ENCODE measurements at regions not wholly inside any gene's neighbourhood (a gene's known extent, or its start where the extent isn't known, plus 50 kb on each side); places are given as distances from the start of the nearest gene placed in this dataset.

DNA sequence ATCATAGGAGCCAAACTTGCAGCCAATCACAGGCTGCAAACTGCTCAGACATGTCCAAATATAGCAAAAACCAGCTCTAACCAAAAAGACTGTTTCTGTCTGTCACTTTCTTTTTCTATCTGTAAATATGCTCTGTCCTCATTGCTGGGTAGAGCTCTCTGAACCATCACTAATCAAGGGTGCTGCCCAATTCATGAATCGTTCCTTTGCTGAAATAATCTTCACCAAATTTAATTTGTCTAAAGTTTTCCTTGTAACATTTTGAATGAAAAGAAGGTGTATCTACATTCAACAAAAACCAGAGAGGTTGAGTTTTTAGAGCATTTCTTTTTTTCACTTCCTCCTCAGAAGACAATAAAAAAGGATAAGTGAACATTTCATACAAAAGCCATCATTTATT is 1221.7 kb upstream of the ADGRL2 start:
- Histone ChIP-seq H3K9me2 (ENCODE audit: low read depth, low read length) (no peaks in the 10 kb centered on the region), H3F3A (ENCODE audit: insufficient read depth, low read length) (no peaks in the 10 kb centered on the region), H3K36me3 (ENCODE audit: insufficient read depth, low read length) (no peaks in the 10 kb centered on the region), H3K4me3 (ENCODE audit: low read depth, low read length, poor library complexity, severe bottlenecking) (no peak overlapping the region), H2AFZ (ENCODE audit: low read length) (no peak overlapping the region), H3K9me3 (ENCODE audit: low read length) (no peaks in the 10 kb centered on the region), H3K79me2 (ENCODE audit: insufficient read depth, low read length) (no peaks in the 10 kb centered on the region), H4K20me1 (ENCODE audit: insufficient read depth, low read length) (no peaks in the 10 kb centered on the region), H3K27ac (ENCODE audit: low read depth, low read length, poor library complexity, severe bottlenecking) (no peak overlapping the region), H3K4me2 (ENCODE audit: low read length) (no peak overlapping the region), H3K27me3 (ENCODE audit: insufficient read depth, low read length) (no peaks in the 10 kb centered on the region), H3K9ac (ENCODE audit: low read length) (no peak overlapping the region), H3K4me1 (ENCODE audit: insufficient read depth, low read length, severe bottlenecking) (no peaks in the 10 kb centered on the region)
- TF ChIP-seq, protein P1, sequence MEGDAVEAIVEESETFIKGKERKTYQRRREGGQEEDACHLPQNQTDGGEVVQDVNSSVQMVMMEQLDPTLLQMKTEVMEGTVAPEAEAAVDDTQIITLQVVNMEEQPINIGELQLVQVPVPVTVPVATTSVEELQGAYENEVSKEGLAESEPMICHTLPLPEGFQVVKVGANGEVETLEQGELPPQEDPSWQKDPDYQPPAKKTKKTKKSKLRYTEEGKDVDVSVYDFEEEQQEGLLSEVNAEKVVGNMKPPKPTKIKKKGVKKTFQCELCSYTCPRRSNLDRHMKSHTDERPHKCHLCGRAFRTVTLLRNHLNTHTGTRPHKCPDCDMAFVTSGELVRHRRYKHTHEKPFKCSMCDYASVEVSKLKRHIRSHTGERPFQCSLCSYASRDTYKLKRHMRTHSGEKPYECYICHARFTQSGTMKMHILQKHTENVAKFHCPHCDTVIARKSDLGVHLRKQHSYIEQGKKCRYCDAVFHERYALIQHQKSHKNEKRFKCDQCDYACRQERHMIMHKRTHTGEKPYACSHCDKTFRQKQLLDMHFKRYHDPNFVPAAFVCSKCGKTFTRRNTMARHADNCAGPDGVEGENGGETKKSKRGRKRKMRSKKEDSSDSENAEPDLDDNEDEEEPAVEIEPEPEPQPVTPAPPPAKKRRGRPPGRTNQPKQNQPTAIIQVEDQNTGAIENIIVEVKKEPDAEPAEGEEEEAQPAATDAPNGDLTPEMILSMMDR (IDR thresholded peaks at IDR 0.05; ENCODE audit: low read length): no peak
- TF ChIP-seq EZH2 (IDR thresholded peaks at IDR 0.05; ENCODE audit: borderline replicate concordance, low read length): no peak

DNA sequence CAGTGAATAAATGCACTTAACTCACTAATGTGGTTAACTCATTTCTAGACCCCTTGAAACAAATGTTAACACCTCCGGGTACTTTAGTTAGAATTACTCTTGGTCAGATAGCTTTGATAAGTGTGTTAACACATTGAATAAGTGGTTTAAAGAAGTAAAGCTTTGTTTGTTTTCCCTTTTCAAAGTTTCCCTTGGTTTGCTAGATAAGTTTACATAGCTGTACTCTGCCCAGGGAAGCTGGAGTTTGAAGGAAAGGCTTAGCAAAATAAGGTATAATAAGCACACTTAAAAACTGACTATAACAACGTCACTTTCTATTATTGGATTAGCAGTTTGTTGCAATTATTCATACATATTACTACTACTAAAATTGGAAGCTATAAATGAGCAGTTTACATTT is 1233.9 kb upstream of the ADGRL2 start:
- H3K9ac ChIP-seq (ENCODE audit: low read length): no peak overlapping the region
- no peak overlapping the region for H3K4me3 ChIP-seq (ENCODE audit: low read depth, low read length, poor library complexity, severe bottlenecking)
- no peak overlapping the region for H3K27ac ChIP-seq (ENCODE audit: low read depth, low read length, poor library complexity, severe bottlenecking)
- no peaks in the 10 kb centered on the region for H3K4me1 ChIP-seq (ENCODE audit: insufficient read depth, low read length, severe bottlenecking)
- H3K36me3 ChIP-seq (ENCODE audit: insufficient read depth, low read length): no peaks in the 10 kb centered on the region
- no peaks in the 10 kb centered on the region for H3K9me2 ChIP-seq (ENCODE audit: low read depth, low read length)
- H3K27me3 ChIP-seq (ENCODE audit: insufficient read depth, low read length): no peaks in the 10 kb centered on the region
- no peaks in the 10 kb centered on the region for H3K9me3 ChIP-seq (ENCODE audit: low read length)
- no peaks in the 10 kb centered on the region for H3F3A ChIP-seq (ENCODE audit: insufficient read depth, low read length)
- H3K79me2 ChIP-seq (ENCODE audit: insufficient read depth, low read length): no peaks in the 10 kb centered on the region
- no peaks in the 10 kb centered on the region for H4K20me1 ChIP-seq (ENCODE audit: insufficient read depth, low read length)
- no peak overlapping the region for H2AFZ ChIP-seq (ENCODE audit: low read length)
- no peak overlapping the region for H3K4me2 ChIP-seq (ENCODE audit: low read length)
- TF ChIP-seq, protein P1 (IDR thresholded peaks at IDR 0.05; ENCODE audit: low read length): no peak
- no peak for TF ChIP-seq EZH2 (IDR thresholded peaks at IDR 0.05; ENCODE audit: borderline replicate concordance, low read length)

DNA sequence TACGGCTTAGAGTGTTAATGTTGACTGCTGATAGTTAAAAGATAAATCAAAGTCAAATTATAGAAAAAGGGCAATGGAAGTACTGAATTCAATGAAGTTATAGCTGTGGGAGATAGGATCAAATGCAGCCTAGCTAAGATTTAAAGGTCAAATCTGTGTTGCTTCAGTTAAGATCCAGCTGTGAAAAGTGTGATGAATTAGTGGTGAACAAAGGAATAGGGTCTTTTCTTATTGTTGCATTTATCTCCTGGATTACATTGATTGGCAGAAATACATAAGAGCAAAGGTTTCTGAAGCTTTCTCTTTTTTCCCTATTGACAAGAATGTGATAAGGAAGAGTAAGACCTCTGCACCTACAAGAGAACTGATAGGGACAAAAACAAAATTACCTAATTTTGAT is 1234.6 kb upstream of the ADGRL2 start:
- Histone ChIP-seq H3K9me3 (ENCODE audit: low read length) (no peaks in the 10 kb centered on the region), H3K4me2 (ENCODE audit: low read length) (no peak overlapping the region), H3K27ac (ENCODE audit: low read depth, low read length, poor library complexity, severe bottlenecking) (no peak overlapping the region), H3K4me1 (ENCODE audit: insufficient read depth, low read length, severe bottlenecking) (no peaks in the 10 kb centered on the region), H3K79me2 (ENCODE audit: insufficient read depth, low read length) (no peaks in the 10 kb centered on the region), H2AFZ (ENCODE audit: low read length) (no peak overlapping the region), H3K4me3 (ENCODE audit: low read depth, low read length, poor library complexity, severe bottlenecking) (no peak overlapping the region), H3K27me3 (ENCODE audit: insufficient read depth, low read length) (no peaks in the 10 kb centered on the region), H3K9me2 (ENCODE audit: low read depth, low read length) (no peaks in the 10 kb centered on the region), H3K36me3 (ENCODE audit: insufficient read depth, low read length) (no peaks in the 10 kb centered on the region), H4K20me1 (ENCODE audit: insufficient read depth, low read length) (no peaks in the 10 kb centered on the region), H3F3A (ENCODE audit: insufficient read depth, low read length) (no peaks in the 10 kb centered on the region), H3K9ac (ENCODE audit: low read length) (no peak overlapping the region)
- TF ChIP-seq, protein P1 (IDR thresholded peaks at IDR 0.05; ENCODE audit: low read length): no peak
- TF ChIP-seq EZH2 (IDR thresholded peaks at IDR 0.05; ENCODE audit: borderline replicate concordance, low read length): no peak
